Mesothelial cell of epicardium (in vitro differentiated cells): ENCODE measurements at regions not wholly inside any gene's neighbourhood (a gene's known extent, or its start where the extent isn't known, plus 50 kb on each side); places are given as distances from the start of the nearest gene placed in this dataset.
A peak's percentile ranks its signal among the peaks of the same experiment; 100 is the strongest.

Experiments
- DNase-seq, 2 experiments: peaks; one replicate each; pipeline ENCODE4 v3.0.0; 2021; ENCODE audit warnings: low spot score in 2 of 2; ENCODE audit not compliant: unreplicated experiment in 2 of 2
- H3K27ac Mint-ChIP-seq: 2 replicates; pipeline ENCODE4 v1.8.0; 2021; ENCODE audit warnings: mixed read lengths
- H3K27me3 Mint-ChIP-seq: 2 replicates; pipeline ENCODE4 v1.8.0; 2021; ENCODE audit warnings: low read depth, mixed read lengths
- H3K36me3 Mint-ChIP-seq: 2 replicates; pipeline ENCODE4 v1.8.0; 2021; ENCODE audit warnings: mixed read lengths
- H3K4me1 Mint-ChIP-seq: 2 replicates; pipeline ENCODE4 v1.8.0; 2021; ENCODE audit warnings: mixed read lengths
- H3K4me3 Mint-ChIP-seq: 2 replicates; pipeline ENCODE4 v1.8.0; 2021; ENCODE audit warnings: mild to moderate bottlenecking, moderate library complexity, mixed read lengths
- H3K9me3 Mint-ChIP-seq: 2 replicates; pipeline ENCODE4 v1.8.0; 2021; ENCODE audit warnings: mixed read lengths
- TF ChIP-seq, protein P1 (sequence below): fragments of 200-600 bp; sonication (generic); IDR thresholded peaks from one replicate; pipeline ENCODE4 v1.5.0; 2021; ENCODE audit warnings: antibody characterized with exemption; ENCODE audit not compliant: unreplicated experiment

GRCh38 chr11:19329970-19330369, 89.2 kb upstream of the E2F8 start:
- H3K27ac Mint-ChIP-seq, result no peak overlapping the region
- peaks cover 2% of the 10 kb centered on the region for H3K9me3 Mint-ChIP-seq
- H3K27me3 Mint-ChIP-seq, result peaks cover 54% of the 10 kb centered on the region

GRCh38 chr11:19328586-19329311, 88.0 kb upstream of the E2F8 start:
- Mint-ChIP-seq H3K27me3 (peaks cover 46% of the 10 kb centered on the region), H3K36me3 (no peaks in the 10 kb centered on the region), H3K27ac (no peak overlapping the region), H3K4me3 (no peak overlapping the region), H3K4me1 (no peaks in the 10 kb centered on the region), H3K9me3 (peaks cover 9% of the 10 kb centered on the region)
- no peak for DNase-seq
- TF ChIP-seq, protein P1, sequence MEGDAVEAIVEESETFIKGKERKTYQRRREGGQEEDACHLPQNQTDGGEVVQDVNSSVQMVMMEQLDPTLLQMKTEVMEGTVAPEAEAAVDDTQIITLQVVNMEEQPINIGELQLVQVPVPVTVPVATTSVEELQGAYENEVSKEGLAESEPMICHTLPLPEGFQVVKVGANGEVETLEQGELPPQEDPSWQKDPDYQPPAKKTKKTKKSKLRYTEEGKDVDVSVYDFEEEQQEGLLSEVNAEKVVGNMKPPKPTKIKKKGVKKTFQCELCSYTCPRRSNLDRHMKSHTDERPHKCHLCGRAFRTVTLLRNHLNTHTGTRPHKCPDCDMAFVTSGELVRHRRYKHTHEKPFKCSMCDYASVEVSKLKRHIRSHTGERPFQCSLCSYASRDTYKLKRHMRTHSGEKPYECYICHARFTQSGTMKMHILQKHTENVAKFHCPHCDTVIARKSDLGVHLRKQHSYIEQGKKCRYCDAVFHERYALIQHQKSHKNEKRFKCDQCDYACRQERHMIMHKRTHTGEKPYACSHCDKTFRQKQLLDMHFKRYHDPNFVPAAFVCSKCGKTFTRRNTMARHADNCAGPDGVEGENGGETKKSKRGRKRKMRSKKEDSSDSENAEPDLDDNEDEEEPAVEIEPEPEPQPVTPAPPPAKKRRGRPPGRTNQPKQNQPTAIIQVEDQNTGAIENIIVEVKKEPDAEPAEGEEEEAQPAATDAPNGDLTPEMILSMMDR, result no peak

More at GRCh38 chr11:19329970-19330369, 89.2 kb upstream of the E2F8 start:
- Mint-ChIP-seq H3K36me3 (no peaks in the 10 kb centered on the region), H3K4me1 (no peaks in the 10 kb centered on the region), H3K4me3 (no peak overlapping the region)
- TF ChIP-seq, protein P1, result no peak
- no peak for DNase-seq

- Mint-ChIP-seq H3K36me3 (no peaks in the 10 kb centered on the region), H3K27me3 (peaks cover 42% of the 10 kb centered on the region), H3K9me3 (peaks cover 13% of the 10 kb centered on the region), H3K4me1 (no peaks in the 10 kb centered on the region), H3K27ac (no peak overlapping the region), H3K4me3 (no peak overlapping the region)
- no peak for DNase-seq
- TF ChIP-seq, protein P1, result no peak
Measured at GRCh38 chr11:19327280-19327679, 86.5 kb upstream of the E2F8 start.

DNA sequence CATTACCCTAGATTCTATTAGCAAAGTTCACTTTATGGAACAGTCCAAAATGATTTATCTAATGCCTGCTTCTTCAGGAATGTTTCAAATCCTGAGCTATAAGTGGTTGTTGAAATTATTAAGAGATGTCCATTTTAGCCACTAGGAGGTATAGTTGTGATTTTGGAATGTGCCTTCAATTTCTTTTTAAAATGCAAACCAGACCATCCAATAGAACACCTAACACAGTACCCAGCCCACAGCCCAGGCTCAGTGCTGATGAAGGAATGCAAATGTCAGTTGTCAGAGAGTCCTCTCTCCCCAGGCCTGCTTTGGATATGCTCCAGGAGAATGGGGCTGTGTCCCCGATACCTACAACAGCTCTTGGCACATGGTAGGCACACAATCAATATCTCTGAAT, 85.8 kb upstream of the E2F8 start:
- Mint-ChIP-seq H3K27ac (no peak overlapping the region), H3K4me1 (no peaks in the 10 kb centered on the region), H3K36me3 (no peaks in the 10 kb centered on the region), H3K27me3 (peaks cover 44% of the 10 kb centered on the region), H3K9me3 (peaks cover 13% of the 10 kb centered on the region), H3K4me3 (no peak overlapping the region)
- TF ChIP-seq, protein P1, result peak; percentile 42
- no peak for DNase-seq

GRCh38 chr11:19323502-19323901, 82.8 kb upstream of the E2F8 start:
- Mint-ChIP-seq H3K9me3 (peaks cover 18% of the 10 kb centered on the region), H3K27me3 (peaks cover 38% of the 10 kb centered on the region), H3K4me3 (no peak overlapping the region), H3K36me3 (no peaks in the 10 kb centered on the region), H3K4me1 (no peaks in the 10 kb centered on the region), H3K27ac (no peak overlapping the region)
- DNase-seq, result no peak
- TF ChIP-seq, protein P1, result no peak
